DND-41 (cell line): ENCODE measurements at regions not wholly inside any gene's neighbourhood (a gene's known extent, or its start where the extent isn't known, plus 50 kb on each side); places are given as distances from the start of the nearest gene placed in this dataset.

Source experiments
- CTCF ChIP-seq: IDR thresholded peaks from 2 replicates; pipeline ENCODE4 v1.5.1; 2012; ENCODE audit warnings: borderline replicate concordance, low read length, moderate library complexity, mild to moderate bottlenecking; ENCODE audit not compliant: poor library complexity, severe bottlenecking; ENCODE audit errors: extremely low read depth
- EZH2 ChIP-seq: IDR thresholded peaks from 3 replicates; pipeline ENCODE4 v1.6.1; 2012; ENCODE audit warnings: borderline replicate concordance, low read depth, mild to moderate bottlenecking, moderate library complexity, low read length, inconsistent platforms; ENCODE audit not compliant: severe bottlenecking

- TF ChIP-seq CTCF (no peak), EZH2 (no peak)
Observed at GRCh38 chrX:17984415-17984814, 123.3 kb upstream of the RAI2 start.
